ENCODE measurements at regions not wholly inside any gene's neighbourhood (a gene's known extent, or its start where the extent isn't known, plus 50 kb on each side); places are given as distances from the start of the nearest gene placed in this dataset.

DNA sequence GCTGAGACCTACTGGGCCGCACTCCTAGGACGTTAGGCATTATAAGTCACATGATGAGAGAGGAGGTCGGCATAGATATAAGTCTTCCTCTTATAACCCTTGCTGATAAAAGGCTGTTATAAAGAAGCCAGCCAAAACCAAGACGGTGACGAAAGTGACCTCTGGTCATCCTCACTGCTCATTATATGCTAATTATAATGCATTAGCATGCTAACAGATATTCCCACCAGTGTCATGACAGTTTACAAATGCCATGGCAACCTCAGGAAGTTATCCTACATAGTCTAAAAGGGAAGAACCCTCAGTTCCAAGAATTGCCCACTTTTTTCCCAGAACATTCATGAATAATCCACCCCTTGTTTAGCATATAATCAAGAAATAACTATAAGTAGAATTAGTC lies 222.4 kb downstream of the TLE1 start:
- TF ChIP-seq EZH2 (IDR thresholded peaks at IDR 0.05; ENCODE audit: low read depth) = no peak
- TF ChIP-seq, protein P1, sequence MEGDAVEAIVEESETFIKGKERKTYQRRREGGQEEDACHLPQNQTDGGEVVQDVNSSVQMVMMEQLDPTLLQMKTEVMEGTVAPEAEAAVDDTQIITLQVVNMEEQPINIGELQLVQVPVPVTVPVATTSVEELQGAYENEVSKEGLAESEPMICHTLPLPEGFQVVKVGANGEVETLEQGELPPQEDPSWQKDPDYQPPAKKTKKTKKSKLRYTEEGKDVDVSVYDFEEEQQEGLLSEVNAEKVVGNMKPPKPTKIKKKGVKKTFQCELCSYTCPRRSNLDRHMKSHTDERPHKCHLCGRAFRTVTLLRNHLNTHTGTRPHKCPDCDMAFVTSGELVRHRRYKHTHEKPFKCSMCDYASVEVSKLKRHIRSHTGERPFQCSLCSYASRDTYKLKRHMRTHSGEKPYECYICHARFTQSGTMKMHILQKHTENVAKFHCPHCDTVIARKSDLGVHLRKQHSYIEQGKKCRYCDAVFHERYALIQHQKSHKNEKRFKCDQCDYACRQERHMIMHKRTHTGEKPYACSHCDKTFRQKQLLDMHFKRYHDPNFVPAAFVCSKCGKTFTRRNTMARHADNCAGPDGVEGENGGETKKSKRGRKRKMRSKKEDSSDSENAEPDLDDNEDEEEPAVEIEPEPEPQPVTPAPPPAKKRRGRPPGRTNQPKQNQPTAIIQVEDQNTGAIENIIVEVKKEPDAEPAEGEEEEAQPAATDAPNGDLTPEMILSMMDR (conservative IDR thresholded peaks at IDR 0.05) = no peak
